Nucleus accumbens (tissue), 56 donors: ENCODE measurements at regions not wholly inside any gene's neighbourhood (a gene's known extent, or its start where the extent isn't known, plus 50 kb on each side); places are given as distances from the start of the nearest gene placed in this dataset.
A peak's percentile ranks its signal among the peaks of the same experiment; 100 is the strongest.

Experiments
- DNase-seq, 56 donors: peaks; one replicate each; lab custom pipeline; 2025; lab: John Stamatoyannopoulos, UW

- no peak for DNase-seq
Observed at GRCh38 chr6:169051371-169051770, 202.3 kb downstream of the THBS2 start.

GRCh38 chr6:169048865-169049205 is 204.8 kb downstream of the THBS2 start:
- DNase-seq = no peak

GRCh38 chr6:169048185-169048864 is 205.3 kb downstream of the THBS2 start:
- DNase-seq = no peak

GRCh38 chr6:169047345-169047744 is 206.3 kb downstream of the THBS2 start:
- no peak for DNase-seq

GRCh38 chr6:169046483-169047192 is 207.0 kb downstream of the THBS2 start:
- DNase-seq = no peak

- no peak for DNase-seq
Observed at GRCh38 chr6:169046021-169046420, 207.6 kb downstream of the THBS2 start.

- peak in 2 of 56 donors; percentile 5 to 8 for DNase-seq
Observed at GRCh38 chr6:169045486-169045885, 208.2 kb downstream of the THBS2 start.

- no peak for DNase-seq
Observed at GRCh38 chr6:169044381-169045230, 209.0 kb downstream of the THBS2 start.

- DNase-seq = no peak
Observed at GRCh38 chr6:169042061-169042460, 211.6 kb downstream of the THBS2 start.

- DNase-seq = no peak
Observed at GRCh38 chr6:169041078-169041477, 212.6 kb downstream of the THBS2 start.

GRCh38 chr6:169038691-169039090 is 215.0 kb downstream of the THBS2 start:
- no peak for DNase-seq

GRCh38 chr6:169035385-169036240 is 218.0 kb downstream of the THBS2 start:
- no peak for DNase-seq

GRCh38 chr6:169034516-169035167 is 219.0 kb downstream of the THBS2 start:
- DNase-seq = no peak

- no peak for DNase-seq
Observed at GRCh38 chr6:169029861-169030260, 223.8 kb downstream of the THBS2 start.

GRCh38 chr6:169028343-169028742 is 225.3 kb downstream of the THBS2 start:
- DNase-seq = no peak

- peak in 1 of 56 donors; percentile 11 for DNase-seq
Observed at GRCh38 chr6:169026175-169026574, 227.5 kb downstream of the THBS2 start.

GRCh38 chr6:169024047-169024660 is 229.5 kb downstream of the THBS2 start:
- no peak for DNase-seq

GRCh38 chr6:169023161-169023874 is 230.3 kb downstream of the THBS2 start:
- no peak for DNase-seq

GRCh38 chr6:169022079-169022478 is 231.6 kb downstream of the THBS2 start:
- no peak for DNase-seq
